Ishikawa (cell line): ENCODE measurements at regions not wholly inside any gene's neighbourhood (a gene's known extent, or its start where the extent isn't known, plus 50 kb on each side); places are given as distances from the start of the nearest gene placed in this dataset.

Experiments used
- CEBPB ChIP-seq: IDR thresholded peaks from 2 replicates; pipeline ENCODE4 v1.6.1; 2012
- CREB1 ChIP-seq: IDR thresholded peaks from 2 replicates; pipeline ENCODE4 v1.6.1; 2012; ENCODE audit warnings: low read depth
- EP300 ChIP-seq: IDR thresholded peaks from 2 replicates; pipeline ENCODE4 v1.6.1; 2012; ENCODE audit warnings: borderline replicate concordance
- FOXM1 ChIP-seq: IDR thresholded peaks from 2 replicates; pipeline ENCODE4 v1.6.1; 2012; ENCODE audit warnings: low read depth, borderline replicate concordance
- NFIC ChIP-seq: IDR thresholded peaks from 2 replicates; pipeline ENCODE4 v1.6.1; 2012
- RAD21 ChIP-seq: IDR thresholded peaks from 2 replicates; pipeline ENCODE4 v1.6.1; 2012; ENCODE audit warnings: low read depth
- REST ChIP-seq: IDR thresholded peaks from 2 replicates; pipeline ENCODE4 v1.6.1; 2012; ENCODE audit warnings: low read depth, mild to moderate bottlenecking
- TAF1 ChIP-seq: IDR thresholded peaks from 2 replicates; pipeline ENCODE4 v1.6.1; 2012; ENCODE audit warnings: low read depth, mild to moderate bottlenecking
- TCF12 ChIP-seq: IDR thresholded peaks from 2 replicates; pipeline ENCODE4 v1.6.1; 2012; ENCODE audit warnings: low read depth
- TEAD4 ChIP-seq: IDR thresholded peaks from 2 replicates; pipeline ENCODE4 v1.6.1; 2012
- ZBTB7A ChIP-seq: IDR thresholded peaks from 2 replicates; pipeline ENCODE4 v1.6.1; 2012; ENCODE audit warnings: low read depth
- TF ChIP-seq, protein P1 (sequence below): IDR thresholded peaks from 2 replicates; pipeline ENCODE4 v1.6.1; 2012
- TF ChIP-seq, protein P2 (sequence below): IDR thresholded peaks from 2 replicates; pipeline ENCODE4 v1.6.1; 2012

- TF ChIP-seq, protein P1, sequence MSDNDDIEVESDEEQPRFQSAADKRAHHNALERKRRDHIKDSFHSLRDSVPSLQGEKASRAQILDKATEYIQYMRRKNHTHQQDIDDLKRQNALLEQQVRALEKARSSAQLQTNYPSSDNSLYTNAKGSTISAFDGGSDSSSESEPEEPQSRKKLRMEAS, result no peak
- TF ChIP-seq, protein P2, sequence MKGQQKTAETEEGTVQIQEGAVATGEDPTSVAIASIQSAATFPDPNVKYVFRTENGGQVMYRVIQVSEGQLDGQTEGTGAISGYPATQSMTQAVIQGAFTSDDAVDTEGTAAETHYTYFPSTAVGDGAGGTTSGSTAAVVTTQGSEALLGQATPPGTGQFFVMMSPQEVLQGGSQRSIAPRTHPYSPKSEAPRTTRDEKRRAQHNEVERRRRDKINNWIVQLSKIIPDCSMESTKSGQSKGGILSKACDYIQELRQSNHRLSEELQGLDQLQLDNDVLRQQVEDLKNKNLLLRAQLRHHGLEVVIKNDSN, result no peak
- no peak for TF ChIP-seq TAF1
- TF ChIP-seq FOXM1, result no peak
- no peak for TF ChIP-seq CREB1
- no peak for TF ChIP-seq REST
- no peak for TF ChIP-seq RAD21
- no peak for TF ChIP-seq EP300
- TF ChIP-seq TCF12, result no peak
- TF ChIP-seq NFIC, result no peak
- TF ChIP-seq CEBPB, result no peak
- no peak for TF ChIP-seq ZBTB7A
- TF ChIP-seq TEAD4, result no peak
Measured at GRCh38 chr13:31962731-31963370, 68.7 kb upstream of the FRY start.
